ENCODE measurements at regions not wholly inside any gene's neighbourhood (a gene's known extent, or its start where the extent isn't known, plus 50 kb on each side); places are given as distances from the start of the nearest gene placed in this dataset.

GRCh38 chr11:13110145-13110544, 101.0 kb downstream of the RASSF10 start:
- FAIRE-seq, result no peak

GRCh38 chr11:13110929-13111812, 102.1 kb downstream of the RASSF10 start:
- BruUV-seq (replicated peaks), result no TSS peak
- H3K27me3 ChIP-seq (ENCODE audit: control insufficient read depth in 2 of 2, insufficient read depth in 2 of 2, low read length in 2 of 2), result no peaks in the 10 kb centered on the region
- no peaks in the 10 kb centered on the region for H3K9me3 ChIP-seq (replicated peaks; ENCODE audit: control insufficient read depth, insufficient read depth, low read length)
- no peak for TF ChIP-seq MAX (IDR thresholded peaks at IDR 0.05; ENCODE audit: insufficient read depth, insufficient read length)
- peak; percentile 63 for TF ChIP-seq POLR2AphosphoS5 (IDR thresholded peaks at IDR 0.05; ENCODE audit: insufficient read depth, low read depth, low read length)
- TF ChIP-seq FOS (IDR thresholded peaks at IDR 0.05; ENCODE audit: borderline replicate concordance, insufficient read depth, low read length), result peak; percentile 80
- no peak for TF ChIP-seq JUN (IDR thresholded peaks at IDR 0.05; ENCODE audit: borderline replicate concordance, insufficient read depth, insufficient read length, low read depth)
- no peak for TF ChIP-seq EZH2 (IDR thresholded peaks at IDR 0.05; ENCODE audit: borderline replicate concordance, low read depth, low read length, severe bottlenecking)
- peak; percentile 99 for TF ChIP-seq GATA2 (IDR thresholded peaks at IDR 0.05; ENCODE audit: insufficient read depth, insufficient read length, low read depth, low read length)
- TF ChIP-seq CTCF (IDR thresholded peaks at IDR 0.05; ENCODE audit: extremely low read depth in 1 of 2, insufficient read depth in 1 of 2, low read depth in 1 of 2, low read length in 2 of 2), result no peak
- no peak for TF ChIP-seq MYC (IDR thresholded peaks at IDR 0.05; ENCODE audit: low read depth, low read length)
- peak; percentile 63 for TF ChIP-seq POLR2A (IDR thresholded peaks at IDR 0.05; ENCODE audit: low read depth, low read length)
- dilution Hi-C loops (cut with MboI; ENCODE audit: extremely low pct_ligation_motif_present, low sequenced_read_pairs), result no loop called here
- H3K4me1 ChIP-seq (ENCODE audit: control insufficient read depth, extremely low read depth, insufficient read depth, low read length), result peaks cover 28% of the 10 kb centered on the region
- ChIA-PET POLR2A (no interaction called here), CTCF (interaction anchor here (0.9 to 1.2 kb wide), 2 partner anchors 9 to 73 kb away, joined by 3 to 5 read pairs; no protein-coding TSS in a partner anchor)
- DNase-seq (ENCODE audit: low read depth, low spot score) (peak; percentile 95), FAIRE-seq (peak; percentile 98)
- no peaks in the 10 kb centered on the region for H3K9me1 ChIP-seq (replicated peaks; ENCODE audit: control insufficient read depth, extremely low read depth, insufficient read depth, low read length)
- peak overlapping the region; percentile 65 for H3K4me2 ChIP-seq (ENCODE audit: insufficient read depth, low read length)
- peak overlapping the region; percentile 32 for H3K9ac ChIP-seq (replicated peaks; ENCODE audit: extremely low read depth, insufficient read depth, low read length)
- peak overlapping the region; percentile 87 for H3K27ac ChIP-seq (ENCODE audit: insufficient read depth, low read depth, low read length)
- no peaks in the 10 kb centered on the region for H4K20me1 ChIP-seq (replicated peaks; ENCODE audit: control insufficient read depth, extremely low read depth, insufficient read depth, low read length)
- H3K79me2 ChIP-seq (ENCODE audit: control insufficient read depth, insufficient read depth, low read length), result no peaks in the 10 kb centered on the region
- no peaks in the 10 kb centered on the region for H3K36me3 ChIP-seq (ENCODE audit: control insufficient read depth in 2 of 2, extremely low read depth in 1 of 2, insufficient read depth in 2 of 2, low read length in 2 of 2)
- H3K4me3 ChIP-seq (replicated peaks in 1 of 3; ENCODE audit: insufficient read depth in 1 of 3, low read depth in 1 of 3, low read length in 3 of 3), result no peak overlapping the region
- intact Hi-C loops (cut with micrococcal nuclease), result loop anchor here (10.0 kb wide), 1 partner anchor 334 kb away; no protein-coding TSS in a partner anchor
- peak overlapping the region; percentile 26 for H2AFZ ChIP-seq (ENCODE audit: low read depth, low read length)

More at GRCh38 chr11:13110145-13110544, 101.0 kb downstream of the RASSF10 start:
- Histone ChIP-seq H4K20me1 (replicated peaks; ENCODE audit: control insufficient read depth, extremely low read depth, insufficient read depth, low read length) (no peaks in the 10 kb centered on the region), H3K4me2 (ENCODE audit: insufficient read depth, low read length) (no peak overlapping the region), H3K9ac (replicated peaks; ENCODE audit: extremely low read depth, insufficient read depth, low read length) (no peak overlapping the region), H3K9me3 (replicated peaks; ENCODE audit: control insufficient read depth, insufficient read depth, low read length) (no peaks in the 10 kb centered on the region), H3K36me3 (ENCODE audit: control insufficient read depth in 2 of 2, extremely low read depth in 1 of 2, insufficient read depth in 2 of 2, low read length in 2 of 2) (no peaks in the 10 kb centered on the region), H3K9me1 (replicated peaks; ENCODE audit: control insufficient read depth, extremely low read depth, insufficient read depth, low read length) (no peaks in the 10 kb centered on the region), H3K4me3 (replicated peaks in 1 of 3; ENCODE audit: insufficient read depth in 1 of 3, low read depth in 1 of 3, low read length in 3 of 3) (no peak overlapping the region), H3K79me2 (ENCODE audit: control insufficient read depth, insufficient read depth, low read length) (no peaks in the 10 kb centered on the region), H3K27ac (ENCODE audit: insufficient read depth, low read depth, low read length) (no peak overlapping the region), H3K4me1 (ENCODE audit: control insufficient read depth, extremely low read depth, insufficient read depth, low read length) (peaks cover 38% of the 10 kb centered on the region), H2AFZ (ENCODE audit: low read depth, low read length) (no peak overlapping the region), H3K27me3 (ENCODE audit: control insufficient read depth in 2 of 2, insufficient read depth in 2 of 2, low read length in 2 of 2) (no peaks in the 10 kb centered on the region)
- dilution Hi-C loops (cut with MboI; ENCODE audit: extremely low pct_ligation_motif_present, low sequenced_read_pairs) (no loop called here), intact Hi-C loops (cut with micrococcal nuclease) (loop anchor here (10.0 kb wide), 1 partner anchor 335 kb away; no protein-coding TSS in a partner anchor)
- DNase-seq (ENCODE audit: low read depth, low spot score), result no peak
- CTCF ChIA-PET, result interaction anchor here (1.2 kb wide), 1 partner anchor 10 kb away, joined by 5 read pairs; no protein-coding TSS in a partner anchor
- BruUV-seq (replicated peaks), result no TSS peak
- POLR2A ChIA-PET, result no interaction called here
- no peak for TF ChIP-seq GATA2 (IDR thresholded peaks at IDR 0.05; ENCODE audit: insufficient read depth, insufficient read length, low read depth, low read length)

All from endothelial cell of umbilical vein (primary cell).